IMR-90 (cell line): ENCODE measurements at regions not wholly inside any gene's neighbourhood (a gene's known extent, or its start where the extent isn't known, plus 50 kb on each side); places are given as distances from the start of the nearest gene placed in this dataset.

Source experiments
- ATAC-seq: fragments of 200-7000 bp; cut with Tn5 transposase; 2 replicates; pipeline ENCODE4 v1.9.1; 2020; ENCODE audit warnings: low read depth, mild to moderate bottlenecking, moderate library complexity
- BruUV-seq: library from RNA; stranded (reverse); fragments of 400-500 nt; replicated peaks from 2 replicates; lab custom pipeline; 2021; lab: Mats Ljungman, UMichigan
- CTCF ChIA-PET: fragments of 300-600 bp; formaldehyde crosslinking; extraction: SDS; loops from one replicate; lab custom pipeline; 2021; ENCODE audit warnings: antibody characterized with exemption; lab: Yijun Ruan, JAX
- POLR2A ChIA-PET: fragments of 300-600 bp; sonication (Branson Sonifier 250); formaldehyde crosslinking; loops from one replicate; lab custom pipeline; 2022; ENCODE audit warnings: antibody characterized with exemption; ENCODE audit not compliant: unreplicated experiment; lab: Charles Lee
- DNase-seq: peaks from one replicate; pipeline ENCODE4 v3.0.0; 2013
- H2AFZ ChIP-seq: replicated peaks from 2 replicates; pipeline ENCODE3; 2013; ENCODE audit warnings: low read length, mild to moderate bottlenecking; ENCODE audit not compliant: poor library complexity
- H2AK5ac ChIP-seq: 2 replicates; pipeline ENCODE4 v1.6.1; 2013; ENCODE audit warnings: low read depth, low read length, inconsistent platforms
- H2AK9ac ChIP-seq: replicated peaks from 2 replicates; pipeline ENCODE3; 2013; ENCODE audit warnings: mild to moderate bottlenecking, low read depth, low read length, moderate library complexity; ENCODE audit not compliant: poor library complexity
- H2BK120ac ChIP-seq: 2 replicates; pipeline ENCODE4 v1.6.1; 2013; ENCODE audit warnings: low read depth, low read length, inconsistent platforms
- H2BK15ac ChIP-seq: 3 replicates; pipeline ENCODE4 v1.6.1; 2013; ENCODE audit warnings: low read depth, low read length, inconsistent platforms
- H2BK20ac ChIP-seq: 2 replicates; pipeline ENCODE4 v1.6.1; 2013; ENCODE audit warnings: low read depth, mild to moderate bottlenecking, inconsistent platforms, low read length, moderate library complexity
- H2BK5ac ChIP-seq: 2 replicates; pipeline ENCODE4 v1.6.1; 2013; ENCODE audit warnings: mild to moderate bottlenecking, low read depth, low read length, inconsistent platforms; ENCODE audit not compliant: poor library complexity, severe bottlenecking
- H3K14ac ChIP-seq: replicated peaks from 2 replicates; pipeline ENCODE4 v1.6.1; 2013; ENCODE audit warnings: low read depth, low read length, inconsistent platforms
- H3K18ac ChIP-seq: 2 replicates; pipeline ENCODE4 v1.6.1; 2013; ENCODE audit warnings: low read depth, low read length, control low read depth
- H3K23ac ChIP-seq: 2 replicates; pipeline ENCODE4 v1.6.1; 2013; ENCODE audit warnings: low read depth, low read length, inconsistent platforms
- H3K27ac ChIP-seq: 2 replicates; pipeline ENCODE4 v1.5.1; 2013; ENCODE audit warnings: mild to moderate bottlenecking, control low read depth, low read length; ENCODE audit not compliant: insufficient read depth
- H3K27me3 ChIP-seq: 2 replicates; pipeline ENCODE4 v1.6.1; 2013; ENCODE audit warnings: low read length; ENCODE audit not compliant: control insufficient read depth, insufficient read depth
- H3K36me3 ChIP-seq: 2 replicates; pipeline ENCODE4 v1.6.1; 2013; ENCODE audit warnings: low read length, mixed read lengths; ENCODE audit not compliant: control insufficient read depth, insufficient read depth
- H3K4ac ChIP-seq: 2 replicates; pipeline ENCODE4 v1.6.1; 2013; ENCODE audit warnings: low read depth, low read length, inconsistent platforms
- H3K4me1 ChIP-seq: 2 replicates; pipeline ENCODE4 v1.6.1; 2013; ENCODE audit warnings: low read length, mixed read lengths; ENCODE audit not compliant: control insufficient read depth, insufficient read depth
- H3K4me2 ChIP-seq: 2 replicates; pipeline ENCODE4 v1.6.1; 2013; ENCODE audit warnings: low read depth, mild to moderate bottlenecking, control low read depth, low read length, moderate library complexity
- H3K4me3 ChIP-seq: 2 replicates; pipeline ENCODE4 v1.5.1; 2013; ENCODE audit warnings: low read depth, mild to moderate bottlenecking, control low read depth, low read length, moderate library complexity; ENCODE audit not compliant: insufficient read depth
- H3K56ac ChIP-seq: 2 replicates; pipeline ENCODE4 v1.6.1; 2013; ENCODE audit warnings: low read length, inconsistent platforms; ENCODE audit not compliant: insufficient read depth; ENCODE audit errors: extremely low read depth
- H3K79me1 ChIP-seq, 2 experiments: 2 replicates each; pipeline ENCODE4 v1.6.1; 2013; ENCODE audit warnings: low read length in 2 of 2, inconsistent platforms in 1 of 2, low read depth in 1 of 2
- H3K9ac ChIP-seq: 2 replicates; pipeline ENCODE4 v1.6.1; 2013; ENCODE audit warnings: low read depth, low read length, control low read depth
- H3K9me1 ChIP-seq: 2 replicates; pipeline ENCODE4 v1.6.1; 2013; ENCODE audit warnings: low read length, inconsistent platforms; ENCODE audit not compliant: insufficient read depth
- H3K9me3 ChIP-seq: 2 replicates; pipeline ENCODE4 v1.6.1; 2013; ENCODE audit warnings: low read length; ENCODE audit not compliant: control insufficient read depth, insufficient read depth
- H4K20me1 ChIP-seq: 2 replicates; pipeline ENCODE4 v1.6.1; 2013; ENCODE audit warnings: low read length, inconsistent platforms; ENCODE audit not compliant: insufficient read depth
- H4K5ac ChIP-seq: 2 replicates; pipeline ENCODE4 v1.6.1; 2013; ENCODE audit warnings: mild to moderate bottlenecking, low read depth, low read length, control low read depth
- H4K8ac ChIP-seq, 2 experiments: 2 replicates each; pipeline ENCODE4 v1.6.1; 2013; ENCODE audit warnings: low read depth in 2 of 2, low read length in 2 of 2, control low read depth in 1 of 2, inconsistent platforms in 1 of 2
- H4K91ac ChIP-seq: 2 replicates; pipeline ENCODE4 v1.6.1; 2013; ENCODE audit warnings: low read depth, low read length, inconsistent platforms; ENCODE audit not compliant: insufficient read depth
- BHLHE40 ChIP-seq: fragments of 150-350 bp; IDR thresholded peaks from 2 replicates; pipeline ENCODE4 v1.6.1; 2016; ENCODE audit warnings: mild to moderate bottlenecking, low read depth, low read length
- CEBPB ChIP-seq: IDR thresholded peaks from 2 replicates; pipeline ENCODE4 v1.6.1; 2012; ENCODE audit warnings: low read depth, low read length, improper control_type of control experiment
- CHD1 ChIP-seq: IDR thresholded peaks from 2 replicates; pipeline ENCODE4 v1.6.1; 2012; ENCODE audit warnings: low read depth, low read length, improper control_type of control experiment
- FOS ChIP-seq: fragments of 150-350 bp; IDR thresholded peaks from 2 replicates; pipeline ENCODE4 v1.6.1; 2016; ENCODE audit warnings: low read depth, low read length
- MAFK ChIP-seq: IDR thresholded peaks from 2 replicates; pipeline ENCODE4 v1.6.1; 2012; ENCODE audit warnings: low read depth, low read length, improper control_type of control experiment
- MAZ ChIP-seq: IDR thresholded peaks from 2 replicates; pipeline ENCODE4 v1.6.1; 2012; ENCODE audit warnings: low read depth, mild to moderate bottlenecking, low read length, improper control_type of control experiment, moderate library complexity, borderline replicate concordance
- MXI1 ChIP-seq: IDR thresholded peaks from 2 replicates; pipeline ENCODE4 v1.6.1; 2012; ENCODE audit warnings: low read depth, mild to moderate bottlenecking, low read length, moderate library complexity, borderline replicate concordance
- NFE2L2 ChIP-seq: fragments of 150-350 bp; IDR thresholded peaks from 2 replicates; pipeline ENCODE4 v1.6.1; 2016; ENCODE audit warnings: low read depth, mild to moderate bottlenecking, low read length
- POLR2A ChIP-seq: IDR thresholded peaks from 2 replicates; pipeline ENCODE4 v1.6.1; 2012; ENCODE audit warnings: mild to moderate bottlenecking, low read depth, low read length
- RAD21 ChIP-seq: IDR thresholded peaks from 2 replicates; pipeline ENCODE4 v1.6.1; 2012; ENCODE audit warnings: low read length, improper control_type of control experiment
- RCOR1 ChIP-seq: IDR thresholded peaks from 2 replicates; pipeline ENCODE4 v1.6.1; 2012; ENCODE audit warnings: mild to moderate bottlenecking, low read length, improper control_type of control experiment; ENCODE audit not compliant: insufficient replicate concordance
- RFX5 ChIP-seq: IDR thresholded peaks from 2 replicates; pipeline ENCODE4 v1.8.0; 2012; ENCODE audit warnings: low read depth, mild to moderate bottlenecking, low read length, moderate library complexity
- SMC3 ChIP-seq: fragments of 150-350 bp; IDR thresholded peaks from 2 replicates; pipeline ENCODE4 v1.6.1; 2016; ENCODE audit warnings: low read depth, mild to moderate bottlenecking, antibody characterized with exemption, low read length, moderate library complexity
- WGBS, 2 experiments: methylation state at CpG; one replicate each; pipeline versions ENCODE4 v1.1.5 to v1.1.7; 2013; ENCODE audit warnings: missing lambda C conversion rate in 2 of 2; ENCODE audit not compliant: insufficient read length in 1 of 2; ENCODE audit errors: extremely low coverage in 2 of 2; 5-methylcytosine and 5-hydroxymethylcytosine counted together
- dilution Hi-C: fragments of 300-500 bp; cut with HindIII; formaldehyde crosslinking; loops from one replicate; pipeline ENCODE4 v1.14.3; 2018; ENCODE audit warnings: low sequenced_read_pairs; ENCODE audit not compliant: unreplicated experiment
- in situ Hi-C: fragments of 300-500 bp; cut with MboI; formaldehyde crosslinking; loops from 3 replicates; pipeline ENCODE4 v1.14.3; 2019; ENCODE audit warnings: low sequenced_read_pairs, inconsistent platforms, mixed read lengths
- intact Hi-C: fragments of 100-400 bp; cut with micrococcal nuclease; formaldehyde crosslinking; loops from 2 replicates; pipeline ENCODE4 v1.10.0; 2022
- TF ChIP-seq, protein P1 (sequence below): fragments of 150-350 bp; IDR thresholded peaks from 2 replicates; pipeline ENCODE4 v1.6.1; 2017; ENCODE audit warnings: mild to moderate bottlenecking, antibody characterized with exemption, low read length, low read depth
- TF ChIP-seq, protein P2 (sequence below): conservative IDR thresholded peaks from 2 replicates; pipeline ENCODE4 v1.5.1; 2012; ENCODE audit warnings: mild to moderate bottlenecking, low read depth, low read length, improper control_type of control experiment
- TF ChIP-seq, protein P3 (sequence below): fragments of 150-350 bp; IDR thresholded peaks from 2 replicates; pipeline ENCODE4 v1.6.1; 2016; ENCODE audit warnings: low read depth, mild to moderate bottlenecking, low read length, moderate library complexity, borderline replicate concordance

DNA sequence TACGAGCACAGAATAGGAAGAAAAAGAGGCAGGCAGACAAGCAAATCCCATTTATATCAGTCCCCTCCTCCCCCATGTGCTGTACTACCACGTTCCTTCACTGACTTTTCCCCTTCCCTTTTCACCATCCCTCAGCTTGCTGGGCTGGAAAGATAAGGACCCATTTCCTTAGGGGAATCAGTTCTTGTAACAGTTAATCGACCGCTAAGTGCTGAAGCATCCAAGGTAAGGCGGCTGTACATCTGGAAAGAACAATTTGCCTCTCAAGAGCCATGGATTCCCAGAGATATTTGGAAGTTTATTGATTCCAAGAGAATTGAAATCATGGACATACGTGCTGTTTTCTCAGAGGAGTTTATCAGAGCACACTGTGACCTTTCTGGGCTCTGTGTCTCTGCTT is 1688.0 kb downstream of the STIM2 start:
- ChIA-PET CTCF (no interaction called here), POLR2A (no interaction called here)
- no peak overlapping the region for H2BK5ac ChIP-seq
- TF ChIP-seq SMC3 (no peak), CHD1 (no peak), NFE2L2 (no peak), RFX5 (no peak), CEBPB (no peak), RAD21 (no peak), POLR2A (no peak), RCOR1 (no peak), MAFK (no peak), MXI1 (no peak), FOS (no peak), BHLHE40 (no peak), MAZ (no peak)
- TF ChIP-seq, protein P1, sequence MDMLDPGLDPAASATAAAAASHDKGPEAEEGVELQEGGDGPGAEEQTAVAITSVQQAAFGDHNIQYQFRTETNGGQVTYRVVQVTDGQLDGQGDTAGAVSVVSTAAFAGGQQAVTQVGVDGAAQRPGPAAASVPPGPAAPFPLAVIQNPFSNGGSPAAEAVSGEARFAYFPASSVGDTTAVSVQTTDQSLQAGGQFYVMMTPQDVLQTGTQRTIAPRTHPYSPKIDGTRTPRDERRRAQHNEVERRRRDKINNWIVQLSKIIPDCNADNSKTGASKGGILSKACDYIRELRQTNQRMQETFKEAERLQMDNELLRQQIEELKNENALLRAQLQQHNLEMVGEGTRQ: no peak
- TF ChIP-seq, protein P2, sequence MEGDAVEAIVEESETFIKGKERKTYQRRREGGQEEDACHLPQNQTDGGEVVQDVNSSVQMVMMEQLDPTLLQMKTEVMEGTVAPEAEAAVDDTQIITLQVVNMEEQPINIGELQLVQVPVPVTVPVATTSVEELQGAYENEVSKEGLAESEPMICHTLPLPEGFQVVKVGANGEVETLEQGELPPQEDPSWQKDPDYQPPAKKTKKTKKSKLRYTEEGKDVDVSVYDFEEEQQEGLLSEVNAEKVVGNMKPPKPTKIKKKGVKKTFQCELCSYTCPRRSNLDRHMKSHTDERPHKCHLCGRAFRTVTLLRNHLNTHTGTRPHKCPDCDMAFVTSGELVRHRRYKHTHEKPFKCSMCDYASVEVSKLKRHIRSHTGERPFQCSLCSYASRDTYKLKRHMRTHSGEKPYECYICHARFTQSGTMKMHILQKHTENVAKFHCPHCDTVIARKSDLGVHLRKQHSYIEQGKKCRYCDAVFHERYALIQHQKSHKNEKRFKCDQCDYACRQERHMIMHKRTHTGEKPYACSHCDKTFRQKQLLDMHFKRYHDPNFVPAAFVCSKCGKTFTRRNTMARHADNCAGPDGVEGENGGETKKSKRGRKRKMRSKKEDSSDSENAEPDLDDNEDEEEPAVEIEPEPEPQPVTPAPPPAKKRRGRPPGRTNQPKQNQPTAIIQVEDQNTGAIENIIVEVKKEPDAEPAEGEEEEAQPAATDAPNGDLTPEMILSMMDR: no peak
- TF ChIP-seq, protein P3, sequence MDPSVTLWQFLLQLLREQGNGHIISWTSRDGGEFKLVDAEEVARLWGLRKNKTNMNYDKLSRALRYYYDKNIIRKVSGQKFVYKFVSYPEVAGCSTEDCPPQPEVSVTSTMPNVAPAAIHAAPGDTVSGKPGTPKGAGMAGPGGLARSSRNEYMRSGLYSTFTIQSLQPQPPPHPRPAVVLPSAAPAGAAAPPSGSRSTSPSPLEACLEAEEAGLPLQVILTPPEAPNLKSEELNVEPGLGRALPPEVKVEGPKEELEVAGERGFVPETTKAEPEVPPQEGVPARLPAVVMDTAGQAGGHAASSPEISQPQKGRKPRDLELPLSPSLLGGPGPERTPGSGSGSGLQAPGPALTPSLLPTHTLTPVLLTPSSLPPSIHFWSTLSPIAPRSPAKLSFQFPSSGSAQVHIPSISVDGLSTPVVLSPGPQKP: no peak
- H3K36me3 ChIP-seq: no peaks in the 10 kb centered on the region
- H2BK20ac ChIP-seq: no peak overlapping the region
- H3K4me3 ChIP-seq: no peak overlapping the region
- no peak overlapping the region for H3K4ac ChIP-seq
- H3K18ac ChIP-seq: no peak overlapping the region
- no peaks in the 10 kb centered on the region for H3K9me1 ChIP-seq
- H4K5ac ChIP-seq: no peak overlapping the region
- in situ Hi-C loops: no loop called here
- H2AK9ac ChIP-seq: no peak overlapping the region
- DNase-seq (no peak), ATAC-seq (no peak)
- H2BK15ac ChIP-seq: no peak overlapping the region
- no peak overlapping the region for H2AFZ ChIP-seq
- no peak overlapping the region for H3K4me2 ChIP-seq
- H3K56ac ChIP-seq: no peak overlapping the region
- H3K27me3 ChIP-seq: no peaks in the 10 kb centered on the region
- no peaks in the 10 kb centered on the region for H4K20me1 ChIP-seq
- intact Hi-C loops: no loop called here
- H3K23ac ChIP-seq: no peak overlapping the region
- no peak overlapping the region for H3K9ac ChIP-seq
- no peak overlapping the region for H2AK5ac ChIP-seq
- no CpG with 5 or more reads among the region's 6 CpGs for WGBS, 2 experiments
- no peak overlapping the region for H2BK120ac ChIP-seq
- no peak overlapping the region for H3K27ac ChIP-seq
- no peaks in the 10 kb centered on the region for H3K4me1 ChIP-seq
- no peaks in the 10 kb centered on the region for H3K9me3 ChIP-seq
- H4K8ac ChIP-seq: no peak overlapping the region
- no peak overlapping the region for H3K14ac ChIP-seq
- H3K79me1 ChIP-seq: no peaks in the 10 kb centered on the region
- dilution Hi-C loops: no loop called here
- H4K91ac ChIP-seq: no peak overlapping the region
- BruUV-seq: no TSS peak
